Ascending aorta (tissue), 2 donors: ENCODE measurements at regions not wholly inside any gene's neighbourhood (a gene's known extent, or its start where the extent isn't known, plus 50 kb on each side); places are given as distances from the start of the nearest gene placed in this dataset.

Experiments
- DNase-seq, 2 donors: peaks; one replicate each; pipeline ENCODE4 v3.0.0-alpha.2; 2019; ENCODE audit warnings: low spot score in 2 of 2
- H3K27ac ChIP-seq, 2 donors: fragments of 200-600 bp; sonication (generic); one replicate each; pipeline ENCODE4 v1.5.1; 2016 to 2017; ENCODE audit warnings: mild to moderate bottlenecking in 1 of 2
- H3K27me3 ChIP-seq: fragments of 200-600 bp; sonication (generic); one replicate; pipeline ENCODE4 v1.5.1; 2017
- H3K36me3 ChIP-seq, 2 donors: fragments of 200-600 bp; sonication (generic); one replicate each; pipeline ENCODE4 v1.5.1; 2016
- H3K4me1 ChIP-seq, 2 donors: fragments of 200-600 bp; sonication (generic); one replicate each; pipeline ENCODE4 v1.5.1; 2016 to 2017; ENCODE audit warnings: mild to moderate bottlenecking in 1 of 2
- H3K4me3 ChIP-seq, 2 donors: fragments of 200-600 bp; sonication (generic); one replicate each; pipeline ENCODE4 v1.5.1; 2016 to 2017; ENCODE audit warnings: mild to moderate bottlenecking in 1 of 2
- H3K9me3 ChIP-seq, 2 donors: fragments of 200-600 bp; sonication (generic); one replicate each; pipeline ENCODE4 v1.5.1; 2016
- CTCF ChIP-seq, 3 experiments: fragments of 200-600 bp in 2 of 3; fragments of 450-650 bp in 1 of 3; sonication (generic) in 2 of 3; IDR thresholded peaks; one replicate each; pipeline ENCODE4 v1.5.1; 2016 to 2019; ENCODE audit warnings: antibody characterized with exemption in 3 of 3, mild to moderate bottlenecking in 1 of 3, moderate library complexity in 1 of 3
- intact Hi-C: fragments of 100-400 bp; cut with DNase I; formaldehyde crosslinking; loops from one replicate; pipeline ENCODE4 v1.15.1; 2023

GRCh38 chr5:26034813-26035212 lies 1003.6 kb downstream of the CDH9 start:
- intact Hi-C loops, result no loop called here
- Histone ChIP-seq H3K36me3 (no peaks in the 10 kb centered on the region), H3K27ac (no peak overlapping the region), H3K4me3 (no peak overlapping the region), H3K27me3 (no peaks in the 10 kb centered on the region), H3K9me3 (no peaks in the 10 kb centered on the region), H3K4me1 (no peaks in the 10 kb centered on the region)
- no peak for TF ChIP-seq CTCF (IDR thresholded peaks at IDR 0.05)
- DNase-seq, result no peak

GRCh38 chr5:26031481-26031880 lies 1006.9 kb downstream of the CDH9 start:
- intact Hi-C loops, result no loop called here
- no peak for TF ChIP-seq CTCF (IDR thresholded peaks at IDR 0.05)

GRCh38 chr5:26026044-26026443 lies 1012.3 kb downstream of the CDH9 start:
- TF ChIP-seq CTCF (IDR thresholded peaks at IDR 0.05), result no peak
- Histone ChIP-seq H3K27ac (no peak overlapping the region), H3K4me1 (no peaks in the 10 kb centered on the region), H3K27me3 (no peaks in the 10 kb centered on the region), H3K9me3 (no peaks in the 10 kb centered on the region), H3K36me3 (no peaks in the 10 kb centered on the region), H3K4me3 (no peak overlapping the region)
- DNase-seq, result no peak
- intact Hi-C loops, result no loop called here

More at GRCh38 chr5:26031481-26031880, 1006.9 kb downstream of the CDH9 start:
- Histone ChIP-seq H3K9me3 (no peaks in the 10 kb centered on the region), H3K36me3 (no peaks in the 10 kb centered on the region), H3K4me1 (no peaks in the 10 kb centered on the region), H3K27ac (no peak overlapping the region), H3K4me3 (no peak overlapping the region), H3K27me3 (no peaks in the 10 kb centered on the region)
- DNase-seq, result no peak

GRCh38 chr5:26024774-26025173 lies 1013.6 kb downstream of the CDH9 start:
- Histone ChIP-seq H3K4me1 (no peaks in the 10 kb centered on the region), H3K9me3 (no peaks in the 10 kb centered on the region), H3K36me3 (no peaks in the 10 kb centered on the region), H3K27ac (no peak overlapping the region), H3K27me3 (no peaks in the 10 kb centered on the region), H3K4me3 (no peak overlapping the region)
- intact Hi-C loops, result no loop called here
- TF ChIP-seq CTCF (IDR thresholded peaks at IDR 0.05), result no peak
- DNase-seq, result no peak

- H3K27me3 ChIP-seq, result no peaks in the 10 kb centered on the region
- no peak for TF ChIP-seq CTCF (IDR thresholded peaks at IDR 0.05)
- DNase-seq, result no peak
These were observed 1015.0 kb downstream of the CDH9 start for GRCh38 chr5:26023361-26023760.

GRCh38 chr5:26014206-26014605 lies 1024.2 kb downstream of the CDH9 start:
- Histone ChIP-seq H3K27me3 (no peaks in the 10 kb centered on the region), H3K9me3 (no peaks in the 10 kb centered on the region), H3K36me3 (no peaks in the 10 kb centered on the region), H3K27ac (no peak overlapping the region), H3K4me3 (no peak overlapping the region), H3K4me1 (no peaks in the 10 kb centered on the region)
- DNase-seq, result no peak
- no peak for TF ChIP-seq CTCF (IDR thresholded peaks at IDR 0.05)
- intact Hi-C loops, result no loop called here

More at GRCh38 chr5:26023361-26023760, 1015.0 kb downstream of the CDH9 start:
- no peaks in the 10 kb centered on the region for H3K4me1 ChIP-seq
- H3K9me3 ChIP-seq, result no peaks in the 10 kb centered on the region
- no peak overlapping the region for H3K4me3 ChIP-seq
- H3K27ac ChIP-seq, result no peak overlapping the region
- H3K36me3 ChIP-seq, result no peaks in the 10 kb centered on the region
- intact Hi-C loops, result no loop called here
